Stimulated activated CD8-positive, alpha-beta memory T cell treated with anti-CD3 and anti-CD28 coated beads, Interleukin-7, amount 100 ng/mL, for 48 hours (primary cell): ENCODE measurements at regions not wholly inside any gene's neighbourhood (a gene's known extent, or its start where the extent isn't known, plus 50 kb on each side); places are given as distances from the start of the nearest gene placed in this dataset.

Experiments used
- DNase-seq, 2 donors: peaks; one replicate each; pipeline ENCODE4 v3.0.0-alpha.2; 2020; ENCODE audit warnings: low read depth in 1 of 2; ENCODE audit errors: extremely low read depth in 1 of 2

DNA sequence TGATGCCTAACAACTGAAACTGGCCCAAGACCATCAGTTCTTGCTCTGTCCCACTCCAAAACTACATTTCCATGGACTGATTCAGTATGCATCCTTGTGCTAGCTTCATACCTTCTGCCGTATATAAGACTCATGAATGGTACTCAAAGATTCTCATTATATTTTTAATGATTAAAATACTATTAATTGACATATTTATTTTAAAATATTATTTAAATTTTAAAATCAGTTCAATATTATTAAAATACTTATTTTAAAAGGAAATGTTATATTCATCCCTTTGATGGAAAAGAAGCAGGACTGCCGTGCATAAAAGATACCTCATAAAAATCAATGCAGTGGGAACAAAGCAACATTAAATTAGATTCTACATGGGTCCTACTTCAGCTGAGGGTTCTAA, 153.4 kb downstream of the AXIN2 start:
- DNase-seq: no peak

DNA sequence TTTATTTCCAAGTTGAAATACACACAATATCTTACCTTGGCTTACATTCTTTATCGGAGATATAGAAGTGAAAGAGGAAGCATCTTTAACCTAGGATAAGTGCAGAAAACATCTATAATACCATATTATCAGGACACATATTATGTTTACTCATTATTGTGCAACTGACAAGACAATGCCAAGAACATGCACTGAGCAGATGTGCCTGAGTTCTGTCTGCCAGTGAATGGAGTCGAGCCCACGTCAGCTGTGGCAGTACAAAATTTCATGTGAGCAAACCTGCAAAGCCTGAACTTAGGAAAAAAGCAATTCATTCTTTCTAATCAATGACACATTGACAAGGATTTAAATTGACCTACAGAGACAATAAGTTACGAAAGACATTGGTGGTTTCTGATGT, 154.4 kb downstream of the AXIN2 start:
- no peak for DNase-seq

DNA sequence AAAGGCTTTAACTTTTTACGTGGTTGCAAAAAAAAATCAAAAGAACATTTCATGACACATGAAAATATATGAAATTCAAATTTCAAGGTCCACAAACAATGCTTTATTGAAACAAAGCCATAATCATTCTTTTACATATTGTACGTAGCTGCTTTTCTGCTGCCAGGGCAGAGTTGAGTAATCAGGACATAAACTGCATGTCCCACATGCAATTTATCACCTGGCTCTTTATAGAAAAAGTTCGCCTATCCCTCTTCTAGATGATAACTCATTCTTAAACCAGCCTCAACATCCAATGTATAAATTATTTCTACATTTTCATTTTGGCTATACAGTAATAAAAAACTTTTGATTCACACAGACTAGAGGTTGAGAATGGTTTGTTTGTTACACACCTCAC, 154.9 kb downstream of the AXIN2 start:
- no peak for DNase-seq

DNA sequence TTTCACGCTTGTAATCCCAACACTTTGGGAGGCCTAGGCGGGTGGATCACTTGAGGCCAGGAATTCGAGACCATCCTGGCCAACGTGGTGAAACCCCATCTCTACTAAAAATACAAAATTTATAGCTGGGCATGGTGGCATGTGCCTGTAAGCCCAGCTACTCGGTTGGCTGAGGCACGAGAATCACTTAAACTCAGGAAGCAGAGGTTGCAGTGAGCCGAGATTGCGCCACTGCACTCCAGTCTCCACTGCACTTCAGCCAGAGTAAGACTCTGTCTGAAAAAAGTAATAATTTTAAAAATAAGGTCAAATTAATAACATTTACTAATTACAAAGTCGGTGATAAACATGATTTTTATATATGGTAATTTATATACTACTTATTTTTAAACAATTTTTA, 155.9 kb downstream of the AXIN2 start:
- DNase-seq: no peak

DNA sequence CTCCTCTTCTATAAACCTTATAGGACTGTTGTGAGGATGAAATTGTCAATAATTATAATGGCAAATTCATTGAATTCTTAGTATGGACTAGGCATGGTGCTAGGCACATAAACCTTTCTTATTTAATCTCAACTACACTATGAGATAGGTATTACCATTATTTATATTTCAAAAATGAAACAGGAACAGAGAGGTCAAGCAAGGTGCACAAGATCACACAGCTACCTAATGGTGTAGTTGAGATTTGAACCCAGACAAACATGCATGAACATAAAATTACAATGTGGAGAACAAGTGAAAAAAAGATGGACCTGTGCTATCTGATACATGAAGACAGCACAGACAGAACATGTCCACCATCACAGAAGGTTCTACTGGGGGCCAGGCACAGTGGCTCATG, 156.7 kb downstream of the AXIN2 start:
- no peak for DNase-seq

DNA sequence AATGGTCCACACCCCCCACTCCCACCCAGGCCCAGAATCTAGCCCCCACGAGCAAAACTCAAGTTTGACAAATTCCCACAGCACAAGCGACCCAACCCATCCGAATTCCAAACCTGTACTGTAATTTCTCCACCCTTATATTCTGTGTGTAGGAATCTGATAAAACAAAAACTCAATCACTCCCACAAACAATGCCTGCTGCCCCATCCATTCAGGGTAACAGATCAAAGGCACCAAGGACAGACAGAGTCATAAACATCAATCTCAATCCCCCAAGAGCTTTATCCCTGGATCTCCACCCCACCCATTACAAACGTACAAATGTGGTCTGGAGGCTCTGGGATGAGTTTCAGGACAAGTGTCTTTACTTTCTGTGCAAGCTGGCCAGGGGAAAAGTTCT, 157.8 kb downstream of the AXIN2 start:
- no peak for DNase-seq

DNA sequence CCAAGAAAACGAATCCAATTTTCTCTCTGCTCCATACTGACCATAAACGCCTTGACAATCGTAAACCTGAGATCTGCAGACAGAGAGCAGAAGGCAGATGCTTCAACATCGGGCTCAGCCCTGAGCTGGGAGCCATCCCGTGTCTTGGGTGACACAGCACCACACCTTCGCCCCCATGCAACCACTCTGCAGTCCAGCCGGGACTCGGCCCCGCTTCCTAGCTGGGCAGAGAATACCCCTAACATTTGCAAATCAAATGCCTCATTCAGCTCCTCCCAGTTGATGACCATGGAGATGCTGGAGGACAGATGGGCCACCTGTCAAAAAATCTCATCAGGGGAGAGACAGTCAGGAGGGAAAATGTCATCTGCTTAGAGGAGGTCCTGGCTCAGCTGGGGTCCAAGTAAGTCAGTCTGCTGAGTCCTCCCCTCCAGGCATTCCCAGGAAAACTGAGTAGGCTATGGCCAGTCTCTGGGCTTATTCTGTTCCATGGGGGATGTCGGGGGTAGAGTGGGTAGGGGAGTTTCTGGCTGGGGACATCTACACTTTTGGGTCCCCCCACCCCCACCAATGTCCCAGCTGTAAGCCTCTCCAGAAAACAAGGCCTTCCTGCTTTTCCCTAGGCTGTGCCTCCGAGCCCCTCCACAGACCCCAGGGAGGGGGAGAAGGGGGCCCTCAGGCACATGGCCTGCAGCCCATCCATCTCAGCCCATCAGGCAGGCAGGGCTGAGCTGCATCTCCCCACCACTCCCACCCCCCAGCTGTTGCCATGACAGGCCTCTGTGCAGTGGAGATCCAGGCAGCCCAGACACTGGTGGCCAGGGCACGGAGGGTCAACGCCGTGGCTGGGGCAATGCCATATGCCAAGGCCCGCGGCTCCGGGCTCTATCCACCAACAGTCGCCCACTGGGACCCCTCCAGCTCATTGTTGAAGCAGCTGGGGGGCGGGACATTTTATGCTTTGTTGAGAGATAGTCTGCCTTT, 158.6 kb downstream of the AXIN2 start:
- no peak for DNase-seq

DNA sequence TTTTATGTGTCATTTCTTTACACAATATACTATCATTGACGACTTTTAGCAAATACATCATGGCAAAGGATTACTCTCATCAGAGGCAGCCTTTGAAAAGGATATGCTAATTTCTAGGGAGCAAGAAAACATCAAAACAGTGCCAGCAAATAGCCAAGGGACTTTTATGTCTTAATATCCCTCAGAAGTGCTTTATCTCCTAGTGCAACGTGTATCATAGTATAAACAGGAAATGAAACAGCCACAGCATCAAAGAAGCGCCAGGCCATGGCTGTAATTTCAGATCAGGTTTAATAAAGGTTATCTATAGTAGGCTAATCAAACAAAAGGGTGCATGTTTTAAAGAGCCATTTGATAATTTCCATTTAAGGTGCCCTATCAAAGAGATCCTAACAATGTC, 159.9 kb downstream of the AXIN2 start:
- no peak for DNase-seq

DNA sequence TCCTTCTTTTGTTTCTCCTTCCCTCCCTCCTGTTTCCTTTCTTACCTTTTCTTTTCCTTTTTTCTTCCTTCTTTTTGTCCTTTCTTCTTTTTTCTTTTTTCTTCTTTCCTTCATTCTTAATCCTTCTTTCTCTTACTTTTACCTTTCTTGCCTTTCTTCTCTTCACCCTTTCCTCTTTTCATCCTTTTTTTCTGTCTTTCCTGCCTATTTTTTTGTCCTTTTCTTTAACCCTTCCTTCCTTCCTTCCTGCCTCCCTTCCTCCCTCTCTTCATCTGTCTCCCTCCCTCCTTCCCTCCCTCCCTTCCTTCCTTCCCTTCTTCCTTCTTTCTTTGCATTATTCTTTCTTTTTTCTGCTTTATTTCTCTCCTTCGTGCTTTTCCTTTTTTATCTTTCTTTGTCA, 160.7 kb downstream of the AXIN2 start:
- no peak for DNase-seq

DNA sequence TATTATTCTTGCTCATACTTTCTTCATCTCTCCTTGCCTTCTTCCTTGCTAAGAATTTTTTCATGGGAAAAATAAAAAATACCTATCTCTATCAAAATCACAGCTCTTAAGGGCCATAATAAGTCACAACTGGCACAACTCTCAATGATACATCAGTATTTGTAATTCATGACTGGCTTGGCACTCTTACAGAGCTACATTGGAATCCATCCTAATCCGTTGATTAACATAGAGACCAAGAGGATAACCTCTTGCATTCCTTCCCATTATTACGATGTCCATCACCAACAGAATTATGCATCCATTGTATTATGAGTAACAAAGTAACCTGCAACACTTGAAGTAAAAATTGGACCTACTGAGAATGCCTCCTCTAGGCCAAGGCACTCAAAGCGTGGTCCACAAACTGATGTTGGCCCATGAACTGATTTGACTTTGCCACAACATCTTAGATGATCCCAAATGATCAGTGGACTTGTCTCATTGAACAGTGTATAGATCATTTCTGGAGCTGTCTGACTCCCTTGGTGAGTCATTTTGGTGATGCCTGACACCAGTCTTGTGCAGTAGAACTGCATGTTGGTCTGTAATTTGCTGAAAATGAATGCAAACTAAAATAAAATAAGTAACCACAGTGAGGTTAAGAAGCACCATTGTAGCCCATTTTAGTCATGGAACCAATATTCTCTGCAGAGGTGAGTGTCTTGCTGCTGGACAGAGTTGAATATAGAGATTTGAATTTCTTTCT, 163.2 kb downstream of the AXIN2 start:
- DNase-seq: no peak

DNA sequence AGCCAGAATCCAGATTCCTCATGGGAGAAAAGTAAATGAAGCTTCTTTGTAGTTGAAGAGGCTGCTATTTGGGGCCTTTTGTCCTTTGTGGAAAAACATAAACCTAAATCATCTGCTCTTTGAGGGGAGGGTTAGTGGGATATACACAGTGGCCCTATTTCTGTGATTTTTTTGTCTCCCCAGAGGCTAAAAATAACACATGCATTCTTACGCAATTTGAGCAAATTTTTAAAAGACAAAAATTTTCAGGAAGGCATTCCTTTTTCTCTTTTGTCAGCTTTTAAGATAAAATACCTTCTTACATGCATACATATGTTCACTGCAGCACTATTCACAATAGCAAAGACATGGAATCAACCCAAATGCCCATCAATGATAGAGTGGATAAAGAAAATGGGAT, 165.5 kb downstream of the AXIN2 start:
- no peak for DNase-seq

DNA sequence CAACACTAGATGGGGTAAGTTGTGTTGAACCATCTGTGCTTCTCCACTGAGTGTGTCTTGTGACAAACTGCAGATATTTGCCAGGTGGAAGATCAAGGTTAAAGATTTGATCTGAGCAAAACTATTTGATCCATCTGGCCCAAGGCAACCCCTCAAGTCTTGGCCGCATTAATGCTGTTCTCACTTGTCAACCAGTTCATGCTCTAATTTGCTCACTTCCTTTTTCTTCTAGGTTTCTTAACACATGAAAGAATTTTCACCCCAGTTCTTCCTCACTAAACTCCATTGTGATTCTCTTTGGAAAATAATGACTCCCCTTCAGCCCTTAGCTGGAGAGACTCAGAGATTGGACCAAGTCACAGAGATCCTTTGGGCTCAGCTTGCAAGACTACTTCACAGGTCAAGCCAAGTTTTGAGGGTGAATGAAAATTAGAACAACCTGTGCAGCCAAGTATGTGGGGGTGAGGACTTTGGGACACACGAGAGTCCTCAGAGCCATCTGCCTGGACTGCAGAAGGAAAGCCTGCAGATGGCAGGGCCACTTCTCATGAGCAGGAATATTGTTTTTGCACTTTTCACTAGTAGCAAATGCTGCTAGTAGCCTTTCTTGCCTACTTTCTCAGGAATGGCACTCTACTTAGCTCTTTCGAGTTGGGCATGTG, 166.5 kb downstream of the AXIN2 start:
- no peak for DNase-seq

DNA sequence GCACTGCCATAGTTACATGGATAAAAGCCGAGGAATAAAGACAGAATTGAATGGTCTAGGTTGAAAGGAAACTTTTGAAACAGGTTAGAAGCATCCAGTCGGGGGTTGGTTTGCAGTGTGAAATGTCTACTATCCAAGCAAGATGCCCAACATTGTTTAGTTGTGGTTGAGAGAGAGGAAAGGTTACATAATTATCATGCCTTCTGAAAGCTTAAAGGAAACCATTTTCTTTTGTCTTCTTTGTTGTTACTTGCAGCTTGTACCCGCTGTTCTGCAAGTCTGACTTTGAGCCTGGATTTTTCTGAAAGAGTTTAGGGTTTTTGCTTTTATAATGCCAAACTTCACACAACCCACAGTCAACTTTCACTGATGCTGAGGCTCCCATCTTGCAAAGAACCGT, 167.9 kb downstream of the AXIN2 start:
- DNase-seq: no peak

DNA sequence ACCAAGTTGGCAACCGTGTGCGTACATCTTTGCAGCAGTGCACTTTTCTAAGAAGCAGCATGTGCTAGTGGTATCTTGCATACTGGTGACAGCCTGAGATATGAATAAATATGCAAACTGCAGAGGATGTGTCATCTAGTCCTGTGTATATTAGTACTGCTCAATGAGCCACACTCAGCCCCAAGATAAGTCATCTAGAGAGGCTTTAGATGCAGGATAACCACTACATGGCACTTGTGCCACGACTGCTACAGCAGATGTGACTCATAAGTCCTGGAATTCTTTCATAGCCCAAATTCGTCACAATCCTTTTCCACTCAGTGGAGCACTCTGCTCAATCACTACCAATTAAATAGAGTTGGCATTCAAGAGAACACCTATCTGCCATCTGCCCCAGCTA, 171.5 kb downstream of the AXIN2 start:
- DNase-seq: no peak

DNA sequence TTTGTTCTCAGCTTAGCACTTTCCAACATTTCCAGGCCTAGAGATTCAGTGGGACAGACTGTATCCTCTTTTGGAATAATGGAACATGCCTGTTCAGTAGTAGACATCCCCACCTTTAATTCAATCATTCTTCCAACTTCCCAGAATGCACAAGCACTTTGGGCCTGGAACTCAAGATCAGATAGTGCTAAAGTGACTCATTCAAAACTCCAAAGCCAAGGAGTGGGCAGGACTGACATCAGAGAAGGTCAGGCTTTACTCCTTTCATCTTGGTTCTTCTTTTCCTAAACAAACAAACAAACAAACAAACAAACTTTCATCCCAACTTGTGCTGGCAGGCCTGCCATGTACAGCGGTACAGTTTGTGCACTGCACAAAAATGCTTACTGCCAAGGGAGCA, 172.0 kb downstream of the AXIN2 start:
- DNase-seq: no peak

DNA sequence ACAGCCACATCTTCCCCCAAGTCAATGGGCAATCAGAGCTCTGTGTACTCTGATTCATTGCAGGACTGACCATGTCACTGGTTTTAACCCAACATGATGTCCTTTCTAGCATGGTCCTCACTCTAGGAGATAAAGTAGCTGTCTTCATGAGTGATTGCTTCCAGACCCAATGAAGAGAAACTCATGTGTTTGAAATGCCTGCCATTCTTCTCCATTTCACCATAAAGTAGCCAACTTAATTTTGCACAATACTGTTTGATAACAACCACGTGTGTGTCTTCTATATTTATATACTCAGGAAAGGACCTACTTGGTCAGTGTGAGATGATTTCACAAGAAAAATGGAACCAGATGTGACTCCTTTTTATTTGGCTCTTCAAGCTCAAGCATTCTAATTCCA, 172.5 kb downstream of the AXIN2 start:
- DNase-seq: no peak

DNA sequence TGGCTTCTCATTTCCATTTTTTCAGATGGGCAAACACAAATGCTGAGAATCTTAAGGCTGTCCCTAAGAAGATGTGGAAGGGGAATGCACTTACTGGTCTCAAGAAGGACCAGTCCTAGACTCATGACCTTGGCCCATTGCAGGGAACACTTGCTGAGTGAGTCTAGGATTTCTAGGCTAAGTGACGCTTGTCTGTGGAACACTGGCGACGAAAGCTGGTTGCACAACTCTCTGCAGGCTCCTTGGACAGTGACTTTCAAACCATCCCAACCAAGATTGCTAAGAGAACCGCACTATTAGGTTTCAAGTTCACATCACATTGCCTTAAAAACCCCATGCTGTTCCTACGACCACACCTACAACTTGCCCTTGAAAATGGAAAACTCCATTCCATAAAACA, 174.1 kb downstream of the AXIN2 start:
- no peak for DNase-seq

DNA sequence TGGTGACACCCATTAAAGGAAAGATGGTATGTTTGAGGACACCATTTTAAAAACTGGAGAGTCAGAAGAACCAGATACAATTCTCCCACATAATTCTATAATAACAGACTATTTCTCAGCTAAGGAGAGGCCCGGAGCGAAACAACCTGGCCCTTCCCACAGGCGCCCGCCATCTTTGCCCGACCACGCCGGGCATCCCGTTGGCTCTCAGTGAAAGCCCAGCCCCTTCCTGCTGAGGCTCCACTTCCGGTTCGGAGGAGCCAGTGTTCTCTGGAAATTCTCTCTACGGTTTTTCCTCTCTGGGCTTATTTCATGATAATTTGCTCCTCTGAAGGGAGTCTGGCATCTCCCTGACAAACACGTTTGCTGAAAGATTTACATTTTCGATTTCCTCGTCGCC, 175.7 kb downstream of the AXIN2 start:
- DNase-seq: no peak

DNA sequence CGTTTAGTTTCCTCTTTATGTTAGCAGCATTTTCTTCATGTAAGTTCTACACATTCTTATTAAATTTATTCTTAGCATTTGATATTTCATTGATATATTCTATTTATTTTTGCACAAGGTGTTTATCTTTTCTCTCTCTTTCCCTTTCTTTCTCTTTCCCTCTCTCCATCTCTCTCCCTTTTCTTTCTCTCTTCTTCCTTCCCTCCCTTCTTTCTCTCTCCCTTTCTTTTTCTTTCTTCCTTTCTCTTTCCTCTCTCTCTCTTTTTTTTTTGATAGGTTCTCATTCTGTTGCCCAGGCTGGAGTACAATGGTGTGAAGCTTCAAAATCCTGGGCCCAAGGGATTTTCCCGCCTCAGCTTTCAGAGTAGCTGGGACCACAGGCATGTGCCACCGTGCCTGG, 176.4 kb downstream of the AXIN2 start:
- no peak for DNase-seq

DNA sequence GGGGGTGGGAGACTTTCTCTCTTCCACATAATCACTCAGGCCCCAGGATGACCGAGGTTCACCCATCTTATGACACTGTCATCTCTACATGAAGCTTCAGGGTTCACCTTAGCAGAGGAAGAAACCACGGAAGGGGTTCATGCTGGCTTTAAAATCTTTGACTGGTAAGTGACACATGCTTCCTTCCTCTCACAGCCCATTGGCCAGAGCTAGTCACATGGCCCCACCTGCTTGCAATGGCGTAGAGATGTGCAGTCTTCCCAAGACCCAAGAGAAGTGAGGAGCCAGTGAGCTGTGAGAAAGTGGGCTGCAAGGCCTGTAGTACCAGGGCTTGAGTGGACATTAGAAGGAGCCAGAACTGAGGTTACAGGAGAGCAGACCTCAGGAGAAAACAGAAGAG, 180.3 kb downstream of the AXIN2 start:
- DNase-seq: no peak

DNA sequence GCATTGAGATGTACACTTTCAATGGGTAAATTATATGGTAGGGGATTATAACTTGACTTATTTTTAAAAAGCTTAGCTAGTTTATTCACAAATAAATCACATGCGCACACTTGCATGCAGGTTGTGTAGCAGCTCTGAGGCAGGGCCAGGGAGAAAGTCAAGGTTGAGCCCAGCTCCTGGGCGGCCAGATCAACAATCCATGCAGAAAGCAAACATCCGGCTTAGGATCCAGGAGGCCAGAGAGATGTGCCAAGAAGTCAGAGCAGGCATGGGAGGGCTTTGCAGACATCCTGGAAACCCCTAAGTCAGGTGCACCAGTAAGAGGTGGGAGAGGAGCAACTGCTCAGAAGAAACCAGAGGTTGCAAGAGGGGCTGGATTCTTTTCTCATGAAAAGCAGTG, 186.5 kb downstream of the AXIN2 start:
- DNase-seq: no peak

DNA sequence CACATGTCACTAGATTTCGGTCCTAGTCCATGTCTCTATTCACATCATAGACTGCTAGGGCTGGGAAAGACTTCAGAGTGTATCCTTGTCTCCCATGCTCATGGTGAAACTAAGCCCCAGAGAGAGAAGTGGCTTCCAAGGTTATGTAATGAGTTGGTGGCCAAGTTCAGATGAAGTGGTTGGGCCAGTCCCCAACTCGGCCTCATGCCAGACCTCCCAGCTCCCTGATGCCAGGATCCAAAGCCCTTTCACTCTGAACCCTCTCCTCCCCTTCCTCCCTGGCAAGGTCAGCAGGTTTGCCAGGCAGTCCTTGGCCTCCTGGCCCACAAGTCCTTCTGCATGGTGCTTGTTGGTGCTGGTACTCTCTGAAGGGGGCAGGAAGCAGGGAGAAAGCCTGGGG, 189.7 kb downstream of the AXIN2 start:
- no peak for DNase-seq
